GM19463 (cell line): ENCODE measurements at regions not wholly inside any gene's neighbourhood (a gene's known extent, or its start where the extent isn't known, plus 50 kb on each side); places are given as distances from the start of the nearest gene placed in this dataset.
"Not testable (repeated sequence)": the region's sequence is repeated elsewhere in the genome, so short reads cannot be mapped to it uniquely, and the experiment has no call there.

ENCODE experiments used
- ATAC-seq: cut with Tn5 transposase; IDR thresholded peaks from one replicate; pipeline ENCODE4 v1.9.1; 2021; ENCODE audit warnings: mild to moderate bottlenecking, moderate library complexity; ENCODE audit not compliant: unreplicated experiment

GRCh38 chr18:49731860-49732311 lies 81.4 kb downstream of the ACAA2 start:
- no peak for ATAC-seq

- ATAC-seq: no peak
Observed at GRCh38 chr18:49731421-49731841, 81.9 kb downstream of the ACAA2 start.

- no peak for ATAC-seq
Observed at GRCh38 chr18:49730951-49731391, 82.4 kb downstream of the ACAA2 start.

GRCh38 chr18:49728542-49728941 lies 84.8 kb downstream of the ACAA2 start:
- no peak for ATAC-seq

GRCh38 chr18:49727816-49728215 lies 85.5 kb downstream of the ACAA2 start:
- ATAC-seq: no peak

- ATAC-seq: no peak
Observed at GRCh38 chr18:49726675-49726963, 86.7 kb downstream of the ACAA2 start.

- ATAC-seq: no peak
Observed at GRCh38 chr18:49725809-49726674, 87.3 kb downstream of the ACAA2 start.

GRCh38 chr18:49723648-49724180 lies 89.6 kb downstream of the ACAA2 start:
- peak; percentile 85 for ATAC-seq

GRCh38 chr18:49722477-49722876 lies 90.9 kb downstream of the ACAA2 start:
- ATAC-seq: no peak

- no peak for ATAC-seq
Observed at GRCh38 chr18:49721981-49722380, 91.4 kb downstream of the ACAA2 start.

- ATAC-seq: not testable (repeated sequence)
Observed at GRCh38 chr18:49720944-49721343, 92.4 kb downstream of the ACAA2 start.

- ATAC-seq: no peak
Observed at GRCh38 chr18:49717617-49718016, 95.7 kb downstream of the ACAA2 start.

- no peak for ATAC-seq
Observed at GRCh38 chr18:49716035-49716434, 97.3 kb downstream of the ACAA2 start.

GRCh38 chr18:49709347-49709690 lies 104.0 kb downstream of the ACAA2 start:
- no peak for ATAC-seq

- ATAC-seq: no peak
Observed at GRCh38 chr18:49708662-49709346, 104.5 kb downstream of the ACAA2 start.

- ATAC-seq: no peak
Observed at GRCh38 chr18:49707599-49707998, 105.7 kb downstream of the ACAA2 start.

- ATAC-seq: no peak
Observed at GRCh38 chr18:49704334-49704733, 109.0 kb downstream of the ACAA2 start.

- no peak for ATAC-seq
Observed at GRCh38 chr18:49701190-49701589, 112.1 kb downstream of the ACAA2 start.

GRCh38 chr18:49699303-49699702 lies 114.0 kb downstream of the ACAA2 start:
- ATAC-seq: no peak

- no peak for ATAC-seq
Observed at GRCh38 chr18:49698525-49699025, 114.8 kb downstream of the ACAA2 start.

GRCh38 chr18:49697757-49698524 lies 115.4 kb downstream of the ACAA2 start:
- no peak for ATAC-seq
